Kidney glomerular epithelial cell (primary cell): ENCODE measurements at regions not wholly inside any gene's neighbourhood (a gene's known extent, or its start where the extent isn't known, plus 50 kb on each side); places are given as distances from the start of the nearest gene placed in this dataset.

Source experiments
- DNase-seq: peaks from one replicate; lab custom pipeline; 2025; lab: John Stamatoyannopoulos, UW

- no peak for DNase-seq
Measured at GRCh38 chrX:17206584-17206983, 168.4 kb upstream of the NHS start.

- DNase-seq: no peak
Measured at GRCh38 chrX:17214962-17215361, 160.0 kb upstream of the NHS start.

GRCh38 chrX:17226736-17227135, 148.3 kb upstream of the NHS start:
- DNase-seq: no peak

DNA sequence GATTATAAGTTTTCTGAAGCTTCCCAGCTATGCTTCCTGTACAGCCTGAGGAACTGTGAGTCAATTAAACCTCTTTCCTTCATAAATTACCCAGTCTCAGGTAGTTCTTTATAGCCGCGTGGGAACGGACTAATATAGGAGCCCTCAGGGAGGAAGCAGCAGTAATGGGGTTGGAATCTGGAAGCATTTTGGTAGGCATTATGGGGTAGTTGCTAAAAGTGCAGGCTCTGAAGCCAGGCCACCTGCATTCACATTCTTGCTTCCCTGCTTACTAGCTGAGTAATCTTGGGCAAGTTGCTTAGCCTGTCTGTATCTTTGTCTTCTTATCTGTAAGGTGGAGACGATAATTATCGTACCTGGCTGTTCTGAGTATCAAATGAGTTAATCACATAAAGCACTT, 137.9 kb upstream of the NHS start:
- DNase-seq: no peak

DNA sequence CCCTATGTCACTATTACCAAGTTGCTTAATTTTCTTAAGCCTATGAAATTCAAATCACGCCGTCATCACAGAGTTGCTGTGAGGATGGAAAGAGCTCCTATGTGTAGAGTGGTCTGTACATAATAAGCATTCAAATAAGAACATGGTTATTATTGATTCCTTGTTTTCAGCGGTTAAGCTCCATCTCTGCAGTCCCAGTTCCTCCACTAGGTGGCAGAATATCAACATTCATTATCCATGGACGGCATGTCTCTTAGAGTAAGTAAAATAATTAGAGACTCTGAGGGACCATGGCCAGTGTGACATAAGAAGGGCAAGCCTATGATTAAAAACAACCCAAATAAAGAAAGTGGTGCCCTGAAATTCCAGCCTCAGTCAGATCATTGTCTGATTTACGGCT, 132.5 kb upstream of the NHS start:
- peak; percentile 25 for DNase-seq

GRCh38 chrX:17247144-17247543, 127.9 kb upstream of the NHS start:
- no peak for DNase-seq

DNA sequence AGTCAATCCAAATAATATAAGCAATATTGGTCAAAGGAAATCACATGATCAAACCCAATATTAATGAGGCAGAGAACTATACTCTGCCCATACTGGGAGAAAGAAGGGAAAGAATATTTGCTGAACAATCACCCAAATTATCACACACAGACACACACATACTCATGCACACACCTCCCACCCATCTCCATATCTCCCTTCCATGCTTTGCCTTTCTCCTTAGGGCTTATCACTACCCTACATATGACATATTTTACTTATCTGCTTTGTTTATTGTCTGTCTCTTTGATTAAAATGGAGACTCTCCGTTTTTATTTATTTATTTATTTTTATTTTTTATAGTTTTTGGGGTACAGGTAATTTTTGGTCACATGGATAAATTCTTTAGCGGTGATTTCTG, 112.9 kb upstream of the NHS start:
- no peak for DNase-seq

DNA sequence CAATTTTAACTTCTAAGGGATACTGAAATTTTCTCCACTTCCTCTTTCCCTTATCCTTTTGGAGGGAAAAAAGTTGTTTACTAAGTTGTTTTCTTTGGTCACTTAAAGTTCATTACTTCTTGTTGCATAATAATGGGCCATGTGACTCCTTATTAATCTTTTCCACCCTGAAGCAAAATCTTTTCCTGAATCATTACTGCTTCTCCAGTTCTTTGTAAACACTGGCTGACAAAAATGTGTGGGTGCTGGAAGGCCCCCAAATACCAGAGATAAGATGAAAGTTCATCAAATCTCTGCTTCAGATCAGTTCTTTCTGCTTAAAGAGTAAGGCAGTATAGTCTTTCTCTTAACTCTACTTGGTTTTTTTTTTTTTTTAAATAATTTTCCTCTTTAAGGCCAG, 108.9 kb upstream of the NHS start:
- no peak for DNase-seq

GRCh38 chrX:17278961-17279360, 96.0 kb upstream of the NHS start:
- DNase-seq: no peak

DNA sequence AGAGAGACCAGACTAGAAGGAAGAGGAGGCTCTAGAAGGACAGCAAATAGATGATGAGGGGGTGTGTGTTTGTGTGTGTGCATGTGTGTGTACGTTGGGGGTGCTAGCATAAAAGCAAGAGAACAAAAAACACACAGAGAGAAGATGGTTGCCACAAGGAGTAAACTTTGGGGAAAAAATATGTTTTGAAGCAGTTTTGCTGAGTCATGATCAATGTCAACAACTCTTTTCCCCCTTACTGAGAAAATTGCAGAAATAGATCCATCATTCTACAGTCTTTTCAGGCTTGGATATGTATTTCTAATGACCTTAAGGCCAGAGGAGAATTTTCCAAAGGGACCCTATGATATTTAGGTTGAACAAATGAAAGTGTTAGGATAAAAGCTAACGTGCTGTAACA, 89.0 kb upstream of the NHS start:
- no peak for DNase-seq

- no peak for DNase-seq
Measured at GRCh38 chrX:17291171-17291900, 83.7 kb upstream of the NHS start.

- no peak for DNase-seq
Measured at GRCh38 chrX:17292111-17292527, 82.9 kb upstream of the NHS start.

DNA sequence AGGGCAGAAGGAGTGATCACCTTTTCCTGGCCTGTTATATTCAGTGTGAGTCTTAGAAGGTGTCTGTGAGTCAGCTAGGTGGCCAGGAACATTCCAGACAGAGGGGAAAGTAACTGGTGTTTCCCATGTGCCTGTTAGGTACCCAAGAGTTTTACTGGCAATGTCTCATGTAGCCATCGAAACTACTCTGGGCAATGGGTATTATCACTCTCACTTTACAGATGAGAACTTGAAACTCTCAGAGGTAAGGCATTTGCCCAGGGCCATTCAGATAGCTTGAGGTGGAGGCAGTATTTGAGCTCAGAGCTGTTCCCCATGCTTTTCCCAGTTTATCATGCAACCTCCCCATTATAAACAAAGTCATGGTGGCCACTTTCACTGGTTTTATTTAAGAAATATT, 80.4 kb upstream of the NHS start:
- DNase-seq: no peak

- no peak for DNase-seq
Measured at GRCh38 chrX:17295791-17296190, 79.2 kb upstream of the NHS start.

- DNase-seq: no peak
Measured at GRCh38 chrX:17298564-17298963, 76.4 kb upstream of the NHS start.

DNA sequence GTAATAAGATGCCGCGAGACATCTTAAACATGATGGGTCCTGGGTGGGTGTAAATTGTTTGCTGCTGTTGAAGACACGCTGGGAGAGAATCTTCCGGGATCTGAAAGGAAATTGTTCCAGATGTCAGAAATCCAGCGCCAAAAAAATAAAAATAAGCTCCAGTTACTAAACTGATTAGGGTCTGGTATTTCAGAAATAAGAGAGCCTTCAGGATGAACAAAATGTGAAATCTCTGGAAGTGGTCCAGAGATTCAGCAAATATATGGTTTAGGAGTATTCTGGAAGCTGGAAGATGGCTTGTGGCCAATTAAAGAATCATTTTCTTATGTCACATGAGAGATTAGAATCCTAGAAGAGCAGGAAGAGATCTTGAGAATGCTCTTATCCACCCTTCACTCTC, 75.8 kb upstream of the NHS start:
- DNase-seq: no peak

- DNase-seq: no peak
Measured at GRCh38 chrX:17323397-17323796, 51.6 kb upstream of the NHS start.
